NB4 (cell line): ENCODE measurements at regions not wholly inside any gene's neighbourhood (a gene's known extent, or its start where the extent isn't known, plus 50 kb on each side); places are given as distances from the start of the nearest gene placed in this dataset.

Source experiments
- CTCF ChIP-seq: IDR thresholded peaks from one replicate; pipeline ENCODE4 v1.5.1; 2012; ENCODE audit warnings: low read depth, low read length
- MAX ChIP-seq: IDR thresholded peaks from 2 replicates; pipeline ENCODE4 v1.6.1; 2011; ENCODE audit warnings: low read depth, low read length
- MYC ChIP-seq: IDR thresholded peaks from 2 replicates; pipeline ENCODE4 v1.6.1; 2011; ENCODE audit warnings: low read depth, low read length
- POLR2A ChIP-seq: IDR thresholded peaks from 2 replicates; pipeline ENCODE4 v1.6.1; 2011; ENCODE audit warnings: mild to moderate bottlenecking; ENCODE audit not compliant: insufficient read length; ENCODE audit errors: extremely low read depth

GRCh38 chr4:38576767-38577166 is 87.2 kb upstream of the KLF3 start:
- TF ChIP-seq MAX: no peak
- TF ChIP-seq CTCF: no peak
- TF ChIP-seq POLR2A: no peak
- TF ChIP-seq MYC: no peak
